Immature natural killer cell (primary cell): ENCODE measurements at regions not wholly inside any gene's neighbourhood (a gene's known extent, or its start where the extent isn't known, plus 50 kb on each side); places are given as distances from the start of the nearest gene placed in this dataset.

ENCODE experiments used
- DNase-seq, 3 donors: peaks; one replicate each; pipeline ENCODE4 v3.0.0; 2022; ENCODE audit warnings: mixed read lengths in 1 of 3
- H3K27ac Mint-ChIP-seq, 6 donors: one replicate each; pipeline ENCODE4 v1.8.0; 2020; ENCODE audit warnings: mixed read lengths in 6 of 6, mild to moderate bottlenecking in 5 of 6, inconsistent platforms in 4 of 6, moderate library complexity in 3 of 6
- H3K27me3 Mint-ChIP-seq, 3 donors: one replicate each; pipeline ENCODE4 v1.8.0; 2020 to 2021; ENCODE audit warnings: low read depth in 3 of 3, mild to moderate bottlenecking in 3 of 3, mixed read lengths in 3 of 3, moderate library complexity in 3 of 3, inconsistent platforms in 1 of 3
- H3K36me3 Mint-ChIP-seq, 3 donors: one replicate each; pipeline ENCODE4 v1.8.0; 2020; ENCODE audit warnings: mixed read lengths in 3 of 3, inconsistent platforms in 2 of 3, mild to moderate bottlenecking in 2 of 3
- H3K4me1 Mint-ChIP-seq, 2 donors: one replicate each; pipeline ENCODE4 v1.8.0; 2020; ENCODE audit warnings: inconsistent platforms in 2 of 2, mild to moderate bottlenecking in 2 of 2, mixed read lengths in 2 of 2, moderate library complexity in 1 of 2
- H3K4me3 Mint-ChIP-seq, 5 donors: one replicate each; pipeline ENCODE4 v1.8.0; 2020; ENCODE audit warnings: mild to moderate bottlenecking in 5 of 5, mixed read lengths in 5 of 5, inconsistent platforms in 3 of 5, moderate library complexity in 3 of 5
- H3K9me3 Mint-ChIP-seq, 6 donors: one replicate each; pipeline ENCODE4 v1.8.0; 2020; ENCODE audit warnings: mild to moderate bottlenecking in 6 of 6, mixed read lengths in 6 of 6, inconsistent platforms in 4 of 6, moderate library complexity in 3 of 6

DNA sequence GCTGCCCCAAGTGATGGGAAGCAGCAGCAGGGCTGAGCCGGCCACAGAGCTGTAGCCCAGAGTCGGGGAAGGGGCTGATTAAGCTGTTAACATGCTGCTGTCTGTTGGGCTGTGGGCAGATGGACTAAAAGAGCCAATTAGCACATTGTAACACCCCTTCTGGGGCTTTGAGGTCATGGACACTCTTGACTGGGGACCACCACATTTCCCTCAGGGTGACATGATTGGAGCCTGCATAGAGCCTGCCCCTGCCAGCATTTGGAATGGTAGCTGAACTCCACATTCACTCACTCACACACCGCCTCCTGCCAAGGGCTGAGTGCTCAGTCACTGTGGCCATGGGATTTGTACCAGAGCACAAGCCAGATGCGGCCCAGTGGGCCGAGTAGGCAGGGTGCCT, 646.9 kb downstream of the FAT4 start:
- H3K4me3 Mint-ChIP-seq = no peak overlapping the region
- no peak for DNase-seq
- no peaks in the 10 kb centered on the region for H3K27me3 Mint-ChIP-seq
- peaks cover 11 to 22% (median 15%) of the 10 kb centered on the region in 6 donors for H3K9me3 Mint-ChIP-seq
- no peaks in the 10 kb centered on the region for H3K36me3 Mint-ChIP-seq
- H3K27ac Mint-ChIP-seq = no peak overlapping the region
- H3K4me1 Mint-ChIP-seq = no peaks in the 10 kb centered on the region

GRCh38 chr4:125975861-125976397, 661.2 kb downstream of the FAT4 start:
- no peak for DNase-seq
- Mint-ChIP-seq H3K27me3 (no peaks in the 10 kb centered on the region), H3K4me3 (no peak overlapping the region), H3K36me3 (no peaks in the 10 kb centered on the region), H3K27ac (no peak overlapping the region), H3K4me1 (no peaks in the 10 kb centered on the region), H3K9me3 (peaks cover 0 to 17% (median 6%) of the 10 kb centered on the region in 6 donors)

DNA sequence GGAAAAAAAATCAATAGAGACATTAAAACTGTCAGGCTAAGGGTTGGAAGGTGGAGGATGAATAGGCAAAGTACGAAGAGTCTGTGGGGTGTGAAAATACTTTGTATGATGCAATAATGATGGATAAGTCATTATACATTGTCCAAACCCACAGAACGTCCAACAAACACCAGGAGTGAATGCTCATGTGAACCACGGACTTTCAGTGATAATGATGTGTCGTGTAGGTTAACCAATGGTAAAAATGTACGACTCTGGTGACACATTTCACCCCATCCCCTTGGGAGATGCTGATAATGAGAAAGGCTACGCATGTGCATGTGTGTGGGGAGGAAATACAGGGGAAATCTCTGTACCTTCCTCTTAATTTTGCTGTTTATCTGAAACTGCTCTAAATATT, 665.2 kb downstream of the FAT4 start:
- Mint-ChIP-seq H3K9me3 (peaks cover 0 to 8% (median 3%) of the 10 kb centered on the region in 6 donors), H3K36me3 (no peaks in the 10 kb centered on the region), H3K27me3 (peaks cover 0 to 1% (median 0%) of the 10 kb centered on the region in 3 donors), H3K27ac (no peak overlapping the region), H3K4me1 (no peaks in the 10 kb centered on the region), H3K4me3 (no peak overlapping the region)
- no peak for DNase-seq

DNA sequence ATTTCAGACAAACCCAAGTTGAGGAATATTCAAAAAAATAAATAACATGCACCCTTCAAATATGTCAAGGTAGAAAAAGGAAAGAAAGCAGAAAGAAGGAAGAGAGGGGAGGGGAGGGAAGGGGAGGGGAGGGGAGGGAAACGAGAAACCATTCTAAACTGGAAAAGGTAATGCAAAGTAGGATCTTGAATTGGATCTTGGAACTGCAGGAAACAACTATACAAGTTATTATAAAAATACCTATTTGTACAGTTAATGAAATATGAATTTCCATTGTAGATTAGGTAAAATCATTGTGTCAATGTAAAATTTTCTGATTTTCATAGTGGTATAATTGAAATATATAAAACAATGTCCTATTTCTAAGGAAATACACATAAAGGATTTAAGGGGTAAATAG, 668.4 kb downstream of the FAT4 start:
- no peak overlapping the region for H3K27ac Mint-ChIP-seq
- peaks cover 0 to 10% (median 5%) of the 10 kb centered on the region in 6 donors for H3K9me3 Mint-ChIP-seq
- H3K36me3 Mint-ChIP-seq = no peaks in the 10 kb centered on the region
- DNase-seq = no peak
- H3K27me3 Mint-ChIP-seq = peaks cover 0 to 1% (median 0%) of the 10 kb centered on the region in 3 donors
- H3K4me1 Mint-ChIP-seq = no peaks in the 10 kb centered on the region
- no peak overlapping the region for H3K4me3 Mint-ChIP-seq

DNA sequence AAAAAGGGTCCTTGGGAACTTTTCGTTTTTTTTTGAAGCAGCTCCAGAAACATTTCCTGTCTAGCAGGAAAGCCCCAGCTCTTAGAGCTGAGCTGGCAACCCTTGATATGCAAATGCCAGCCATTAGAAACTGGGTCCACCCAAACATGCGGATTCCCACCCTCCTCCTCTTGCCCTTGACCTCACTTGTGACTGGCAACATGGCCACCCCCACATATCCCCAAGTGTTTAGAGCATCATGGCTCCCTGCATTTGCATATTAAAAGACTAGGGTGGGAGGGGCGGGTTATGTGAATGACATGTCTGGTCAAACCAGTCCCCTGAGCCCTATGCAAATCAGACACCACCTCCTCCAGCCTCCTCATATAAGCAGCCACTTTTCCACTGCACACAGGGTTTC, 671.1 kb downstream of the FAT4 start:
- no peaks in the 10 kb centered on the region for H3K36me3 Mint-ChIP-seq
- H3K9me3 Mint-ChIP-seq = peaks cover 0 to 7% (median 4%) of the 10 kb centered on the region in 6 donors
- peaks cover 0 to 1% (median 0%) of the 10 kb centered on the region in 3 donors for H3K27me3 Mint-ChIP-seq
- H3K4me1 Mint-ChIP-seq = no peaks in the 10 kb centered on the region
- no peak overlapping the region for H3K27ac Mint-ChIP-seq
- no peak overlapping the region for H3K4me3 Mint-ChIP-seq
- DNase-seq = no peak

DNA sequence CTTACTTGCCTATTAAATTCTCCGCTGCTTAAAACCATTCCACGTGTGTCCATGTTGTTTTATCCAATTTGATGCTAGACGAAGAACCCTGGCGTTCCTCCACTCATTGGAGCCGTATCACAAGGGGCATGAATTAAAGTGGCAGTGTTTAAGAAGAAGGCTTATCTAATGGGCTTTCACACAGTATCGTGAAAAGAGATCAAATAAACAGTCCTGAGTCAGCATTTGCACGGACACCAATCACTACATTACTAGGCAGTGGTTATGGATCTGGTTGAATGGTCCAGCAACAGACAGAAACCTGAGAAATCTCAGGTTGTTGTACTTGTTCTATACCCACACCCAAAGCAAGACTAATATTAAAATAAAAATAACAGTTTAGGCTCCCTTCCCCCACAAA, 671.6 kb downstream of the FAT4 start:
- no peak for DNase-seq
- Mint-ChIP-seq H3K27ac (no peak overlapping the region), H3K27me3 (peaks cover 0 to 1% (median 0%) of the 10 kb centered on the region in 3 donors), H3K4me1 (no peaks in the 10 kb centered on the region), H3K36me3 (no peaks in the 10 kb centered on the region), H3K4me3 (no peak overlapping the region), H3K9me3 (peaks cover 0 to 6% (median 4%) of the 10 kb centered on the region in 6 donors)

DNA sequence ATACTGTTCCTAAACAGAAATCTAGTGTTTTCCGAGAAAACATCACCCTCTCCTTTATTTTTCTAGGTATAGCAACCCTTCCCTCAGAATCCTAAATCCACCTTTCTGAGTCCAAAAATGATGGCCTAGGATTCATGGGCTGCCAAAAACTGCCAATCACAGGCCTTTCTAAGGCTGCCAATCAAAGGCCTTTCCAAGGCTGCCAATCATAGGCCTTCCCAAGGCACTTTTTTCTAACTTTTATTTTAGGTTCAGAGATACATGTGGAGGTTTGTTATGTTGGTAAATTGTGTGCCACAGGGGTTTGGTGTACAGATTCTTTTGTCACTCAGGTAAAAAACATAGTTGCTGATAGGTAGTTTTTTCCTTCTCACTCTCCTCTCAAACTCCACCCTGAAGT, 673.7 kb downstream of the FAT4 start:
- H3K27me3 Mint-ChIP-seq = no peaks in the 10 kb centered on the region
- H3K4me1 Mint-ChIP-seq = no peaks in the 10 kb centered on the region
- no peak overlapping the region for H3K4me3 Mint-ChIP-seq
- H3K27ac Mint-ChIP-seq = no peak overlapping the region
- H3K9me3 Mint-ChIP-seq = peaks cover 2 to 6% (median 4%) of the 10 kb centered on the region in 6 donors
- no peaks in the 10 kb centered on the region for H3K36me3 Mint-ChIP-seq
- DNase-seq = no peak

GRCh38 chr4:125991398-125991797, 676.6 kb downstream of the FAT4 start:
- Mint-ChIP-seq H3K4me3 (no peak overlapping the region), H3K4me1 (no peaks in the 10 kb centered on the region), H3K9me3 (peaks cover 0 to 5% (median 2%) of the 10 kb centered on the region in 6 donors), H3K27me3 (no peaks in the 10 kb centered on the region), H3K36me3 (no peaks in the 10 kb centered on the region), H3K27ac (no peak overlapping the region)
- DNase-seq = no peak

- peaks cover 0 to 4% (median 1%) of the 10 kb centered on the region in 6 donors for H3K9me3 Mint-ChIP-seq
- H3K36me3 Mint-ChIP-seq = no peaks in the 10 kb centered on the region
- no peak for DNase-seq
- H3K4me3 Mint-ChIP-seq = no peak overlapping the region
- H3K4me1 Mint-ChIP-seq = no peaks in the 10 kb centered on the region
- H3K27me3 Mint-ChIP-seq = no peaks in the 10 kb centered on the region
- H3K27ac Mint-ChIP-seq = no peak overlapping the region
Measured at GRCh38 chr4:125992891-125993290, 678.1 kb downstream of the FAT4 start.

GRCh38 chr4:125994024-125994423, 679.3 kb downstream of the FAT4 start:
- no peaks in the 10 kb centered on the region for H3K4me1 Mint-ChIP-seq
- H3K27ac Mint-ChIP-seq = no peak overlapping the region
- no peaks in the 10 kb centered on the region for H3K27me3 Mint-ChIP-seq
- no peak overlapping the region for H3K4me3 Mint-ChIP-seq
- H3K36me3 Mint-ChIP-seq = no peaks in the 10 kb centered on the region
- peaks cover 0 to 6% (median 3%) of the 10 kb centered on the region in 6 donors for H3K9me3 Mint-ChIP-seq
- DNase-seq = no peak

DNA sequence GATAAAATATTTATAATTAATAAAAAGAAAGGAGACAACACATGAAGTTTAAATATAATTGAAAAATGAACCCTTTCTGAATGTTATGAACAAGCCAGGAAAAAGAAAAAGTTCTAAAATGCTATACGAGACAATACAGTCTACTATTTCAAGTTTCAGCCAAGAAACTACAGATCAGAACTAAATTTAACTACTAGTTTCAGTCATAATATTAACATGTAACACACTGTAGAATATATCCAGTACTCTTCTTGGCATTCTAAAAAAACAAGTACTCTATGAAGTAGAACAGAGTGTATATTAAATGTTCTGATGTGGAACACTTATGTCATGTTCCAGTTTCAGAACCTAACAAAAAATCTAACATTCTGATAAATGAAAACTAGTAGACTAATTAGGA, 679.7 kb downstream of the FAT4 start:
- H3K36me3 Mint-ChIP-seq = no peaks in the 10 kb centered on the region
- DNase-seq = no peak
- H3K27me3 Mint-ChIP-seq = no peaks in the 10 kb centered on the region
- no peaks in the 10 kb centered on the region for H3K4me1 Mint-ChIP-seq
- no peak overlapping the region for H3K27ac Mint-ChIP-seq
- H3K4me3 Mint-ChIP-seq = no peak overlapping the region
- peaks cover 0 to 6% (median 3%) of the 10 kb centered on the region in 6 donors for H3K9me3 Mint-ChIP-seq

DNA sequence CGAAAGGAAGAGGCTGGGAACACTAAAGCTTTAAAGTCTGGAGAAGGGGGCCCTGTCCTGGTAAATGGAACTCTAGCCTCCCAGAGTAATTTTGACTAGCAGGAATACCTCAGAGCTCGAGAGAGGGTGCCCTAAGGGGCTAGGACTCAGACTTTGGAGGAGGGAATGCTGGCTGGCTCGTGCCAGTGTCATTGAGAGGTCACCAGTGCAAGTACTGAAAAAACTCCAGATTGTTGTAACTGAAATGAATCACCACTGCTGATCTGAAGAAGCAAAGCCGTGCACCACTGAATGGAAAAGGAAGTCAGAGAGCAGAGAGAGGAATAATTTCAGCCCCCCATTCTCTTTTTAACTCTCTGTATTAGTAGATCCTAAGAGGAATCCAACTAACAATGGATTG, 690.2 kb downstream of the FAT4 start:
- H3K36me3 Mint-ChIP-seq = no peaks in the 10 kb centered on the region
- H3K27me3 Mint-ChIP-seq = no peaks in the 10 kb centered on the region
- H3K9me3 Mint-ChIP-seq = peaks cover 0 to 9% (median 6%) of the 10 kb centered on the region in 6 donors
- H3K27ac Mint-ChIP-seq = no peak overlapping the region
- H3K4me3 Mint-ChIP-seq = no peak overlapping the region
- DNase-seq = no peak
- no peaks in the 10 kb centered on the region for H3K4me1 Mint-ChIP-seq

DNA sequence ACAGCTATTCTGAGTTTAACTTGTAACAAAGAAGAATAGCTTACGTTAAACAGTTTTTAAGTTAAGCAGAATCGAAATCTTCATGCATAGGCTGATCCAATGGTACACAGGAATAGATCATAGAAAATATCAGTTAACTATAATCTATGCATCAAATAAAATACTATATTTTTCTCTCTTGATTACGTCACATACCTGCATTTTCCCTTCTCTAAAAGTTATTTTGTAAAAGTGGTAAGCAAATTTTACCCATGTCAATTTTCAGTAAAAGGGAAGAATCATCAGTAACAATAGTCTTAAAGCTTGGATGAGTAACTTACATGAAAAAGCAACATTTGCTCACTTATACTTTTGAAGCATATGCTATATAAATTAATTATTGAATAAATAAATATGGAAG, 692.4 kb downstream of the FAT4 start:
- no peak for DNase-seq
- peaks cover 0 to 2% (median 0%) of the 10 kb centered on the region in 3 donors for H3K27me3 Mint-ChIP-seq
- peaks cover 5 to 23% (median 13%) of the 10 kb centered on the region in 6 donors for H3K9me3 Mint-ChIP-seq
- H3K4me3 Mint-ChIP-seq = no peak overlapping the region
- no peaks in the 10 kb centered on the region for H3K4me1 Mint-ChIP-seq
- H3K36me3 Mint-ChIP-seq = no peaks in the 10 kb centered on the region
- no peak overlapping the region for H3K27ac Mint-ChIP-seq

- Mint-ChIP-seq H3K4me3 (no peak overlapping the region), H3K27ac (no peak overlapping the region), H3K9me3 (peaks cover 3 to 36% (median 22%) of the 10 kb centered on the region in 6 donors), H3K36me3 (no peaks in the 10 kb centered on the region), H3K4me1 (no peaks in the 10 kb centered on the region), H3K27me3 (peaks cover 0 to 2% (median 0%) of the 10 kb centered on the region in 3 donors)
- no peak for DNase-seq
Measured at GRCh38 chr4:126012691-126013290, 698.0 kb downstream of the FAT4 start.

DNA sequence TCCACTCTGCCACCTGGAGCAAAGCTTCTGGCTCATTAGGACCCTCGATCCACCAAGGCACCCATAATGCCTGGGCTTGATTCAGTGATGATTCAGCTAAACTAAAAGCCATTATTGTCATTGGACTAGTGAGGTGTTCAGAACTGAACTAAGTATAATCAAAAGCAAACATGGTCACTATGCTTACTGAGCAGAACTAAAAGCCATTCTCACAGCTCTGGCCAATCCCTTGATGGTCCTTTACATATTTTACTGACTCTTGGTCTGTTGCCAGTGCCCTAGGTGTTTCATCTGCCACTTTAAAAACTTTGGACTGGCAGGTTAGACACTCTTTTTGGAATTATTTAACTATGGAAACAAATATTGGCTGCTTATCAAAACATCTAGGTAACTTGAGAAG, 703.5 kb downstream of the FAT4 start:
- no peak for DNase-seq
- no peak overlapping the region for H3K27ac Mint-ChIP-seq
- H3K36me3 Mint-ChIP-seq = no peaks in the 10 kb centered on the region
- no peaks in the 10 kb centered on the region for H3K27me3 Mint-ChIP-seq
- peaks cover 3 to 15% (median 9%) of the 10 kb centered on the region in 6 donors for H3K9me3 Mint-ChIP-seq
- no peaks in the 10 kb centered on the region for H3K4me1 Mint-ChIP-seq
- no peak overlapping the region for H3K4me3 Mint-ChIP-seq
